ENCODE measurements at regions not wholly inside any gene's neighbourhood (a gene's known extent, or its start where the extent isn't known, plus 50 kb on each side); places are given as distances from the start of the nearest gene placed in this dataset.

GRCh38 chr12:113559466-113559865, 87.8 kb upstream of the LHX5 start:
- Histone ChIP-seq H2AFZ (ENCODE audit: low read length) (no peak overlapping the region), H3K9me2 (replicated peaks; ENCODE audit: insufficient read depth, low read length) (no peaks in the 10 kb centered on the region), H3K27ac (ENCODE audit: low read length) (no peak overlapping the region), H3K79me2 (ENCODE audit: low read length) (no peaks in the 10 kb centered on the region), H3K4me1 (ENCODE audit: low read length) (no peaks in the 10 kb centered on the region), H3K27me3 (ENCODE audit: low read length) (no peaks in the 10 kb centered on the region), H3K36me3 (ENCODE audit: insufficient read depth, low read length) (no peaks in the 10 kb centered on the region), H4K20me1 (ENCODE audit: insufficient read depth, low read depth, low read length) (no peaks in the 10 kb centered on the region), H3K9me3 (ENCODE audit: low read length) (no peaks in the 10 kb centered on the region), H3K9ac (ENCODE audit: low read length) (no peak overlapping the region), H3K4me3 (ENCODE audit: low read length) (no peak overlapping the region), H3K4me2 (ENCODE audit: low read depth, low read length, poor library complexity, severe bottlenecking) (no peak overlapping the region)
- DNase-seq, result no peak

- Histone ChIP-seq H3K9ac (ENCODE audit: low read length) (no peak overlapping the region), H3K4me1 (ENCODE audit: low read length) (no peaks in the 10 kb centered on the region), H3K27me3 (ENCODE audit: low read length) (no peaks in the 10 kb centered on the region), H3K4me2 (ENCODE audit: low read depth, low read length, poor library complexity, severe bottlenecking) (no peak overlapping the region), H3K79me2 (ENCODE audit: low read length) (no peaks in the 10 kb centered on the region), H4K20me1 (ENCODE audit: insufficient read depth, low read depth, low read length) (no peaks in the 10 kb centered on the region), H3K36me3 (ENCODE audit: insufficient read depth, low read length) (no peaks in the 10 kb centered on the region), H3K27ac (ENCODE audit: low read length) (no peak overlapping the region), H3K9me3 (ENCODE audit: low read length) (no peaks in the 10 kb centered on the region), H2AFZ (ENCODE audit: low read length) (no peak overlapping the region), H3K4me3 (ENCODE audit: low read length) (no peak overlapping the region), H3K9me2 (replicated peaks; ENCODE audit: insufficient read depth, low read length) (no peaks in the 10 kb centered on the region)
- DNase-seq, result no peak
Observed at GRCh38 chr12:113555226-113555625, 83.6 kb upstream of the LHX5 start.

- Histone ChIP-seq H3K27ac (ENCODE audit: low read length) (no peak overlapping the region), H3K9ac (ENCODE audit: low read length) (no peak overlapping the region), H3K4me2 (ENCODE audit: low read depth, low read length, poor library complexity, severe bottlenecking) (no peak overlapping the region), H3K9me2 (replicated peaks; ENCODE audit: insufficient read depth, low read length) (no peaks in the 10 kb centered on the region), H3K79me2 (ENCODE audit: low read length) (no peaks in the 10 kb centered on the region), H3K4me1 (ENCODE audit: low read length) (no peaks in the 10 kb centered on the region), H3K4me3 (ENCODE audit: low read length) (no peak overlapping the region), H4K20me1 (ENCODE audit: insufficient read depth, low read depth, low read length) (no peaks in the 10 kb centered on the region), H3K36me3 (ENCODE audit: insufficient read depth, low read length) (no peaks in the 10 kb centered on the region), H3K27me3 (ENCODE audit: low read length) (no peaks in the 10 kb centered on the region), H2AFZ (ENCODE audit: low read length) (no peak overlapping the region), H3K9me3 (ENCODE audit: low read length) (no peaks in the 10 kb centered on the region)
- DNase-seq, result no peak
Observed at GRCh38 chr12:113552760-113553159, 81.1 kb upstream of the LHX5 start.

GRCh38 chr12:113551563-113551962, 79.9 kb upstream of the LHX5 start:
- Histone ChIP-seq H3K4me3 (ENCODE audit: low read length) (no peak overlapping the region), H3K27ac (ENCODE audit: low read length) (no peak overlapping the region), H3K27me3 (ENCODE audit: low read length) (no peaks in the 10 kb centered on the region), H3K9me3 (ENCODE audit: low read length) (no peaks in the 10 kb centered on the region), H3K79me2 (ENCODE audit: low read length) (no peaks in the 10 kb centered on the region), H3K4me1 (ENCODE audit: low read length) (no peaks in the 10 kb centered on the region), H3K36me3 (ENCODE audit: insufficient read depth, low read length) (no peaks in the 10 kb centered on the region), H3K4me2 (ENCODE audit: low read depth, low read length, poor library complexity, severe bottlenecking) (no peak overlapping the region), H2AFZ (ENCODE audit: low read length) (no peak overlapping the region), H3K9me2 (replicated peaks; ENCODE audit: insufficient read depth, low read length) (no peaks in the 10 kb centered on the region), H3K9ac (ENCODE audit: low read length) (no peak overlapping the region), H4K20me1 (ENCODE audit: insufficient read depth, low read depth, low read length) (no peaks in the 10 kb centered on the region)
- DNase-seq, result no peak

- Histone ChIP-seq H3K79me2 (ENCODE audit: low read length) (no peaks in the 10 kb centered on the region), H3K4me2 (ENCODE audit: low read depth, low read length, poor library complexity, severe bottlenecking) (no peak overlapping the region), H3K27me3 (ENCODE audit: low read length) (no peaks in the 10 kb centered on the region), H3K36me3 (ENCODE audit: insufficient read depth, low read length) (no peaks in the 10 kb centered on the region), H3K9me3 (ENCODE audit: low read length) (no peaks in the 10 kb centered on the region), H3K9me2 (replicated peaks; ENCODE audit: insufficient read depth, low read length) (no peaks in the 10 kb centered on the region), H3K9ac (ENCODE audit: low read length) (no peak overlapping the region), H3K4me3 (ENCODE audit: low read length) (no peak overlapping the region), H4K20me1 (ENCODE audit: insufficient read depth, low read depth, low read length) (no peaks in the 10 kb centered on the region), H3K4me1 (ENCODE audit: low read length) (no peaks in the 10 kb centered on the region), H3K27ac (ENCODE audit: low read length) (no peak overlapping the region), H2AFZ (ENCODE audit: low read length) (no peak overlapping the region)
- no peak for DNase-seq
Observed at GRCh38 chr12:113548467-113548866, 76.8 kb upstream of the LHX5 start.

GRCh38 chr12:113546916-113547863, 75.5 kb upstream of the LHX5 start:
- H3K9me3 ChIP-seq (ENCODE audit: low read length), result no peaks in the 10 kb centered on the region
- no peaks in the 10 kb centered on the region for H3K27me3 ChIP-seq (ENCODE audit: low read length)
- H3K4me3 ChIP-seq (ENCODE audit: low read length), result no peak overlapping the region
- H3K79me2 ChIP-seq (ENCODE audit: low read length), result no peaks in the 10 kb centered on the region
- DNase-seq, result no peak
- H3K4me2 ChIP-seq (ENCODE audit: low read depth, low read length, poor library complexity, severe bottlenecking), result no peak overlapping the region
- no peak overlapping the region for H3K27ac ChIP-seq (ENCODE audit: low read length)
- H3K9ac ChIP-seq (ENCODE audit: low read length), result no peak overlapping the region
- H3K4me1 ChIP-seq (ENCODE audit: low read length), result no peaks in the 10 kb centered on the region
- no peaks in the 10 kb centered on the region for H4K20me1 ChIP-seq (ENCODE audit: insufficient read depth, low read depth, low read length)
- H2AFZ ChIP-seq (ENCODE audit: low read length), result no peak overlapping the region
- no peaks in the 10 kb centered on the region for H3K9me2 ChIP-seq (replicated peaks; ENCODE audit: insufficient read depth, low read length)
- H3K36me3 ChIP-seq (ENCODE audit: insufficient read depth, low read length), result no peaks in the 10 kb centered on the region

GRCh38 chr12:113537751-113538087, 66.0 kb upstream of the LHX5 start:
- H2AFZ ChIP-seq (ENCODE audit: low read length), result no peak overlapping the region
- no peak overlapping the region for H3K4me2 ChIP-seq (ENCODE audit: low read depth, low read length, poor library complexity, severe bottlenecking)
- H3K27me3 ChIP-seq (ENCODE audit: low read length), result no peaks in the 10 kb centered on the region
- H3K9ac ChIP-seq (ENCODE audit: low read length), result no peak overlapping the region
- no peaks in the 10 kb centered on the region for H3K9me2 ChIP-seq (replicated peaks; ENCODE audit: insufficient read depth, low read length)
- H3K36me3 ChIP-seq (ENCODE audit: insufficient read depth, low read length), result no peaks in the 10 kb centered on the region
- no peak for DNase-seq
- no peak overlapping the region for H3K27ac ChIP-seq (ENCODE audit: low read length)
- no peaks in the 10 kb centered on the region for H3K4me1 ChIP-seq (ENCODE audit: low read length)
- H4K20me1 ChIP-seq (ENCODE audit: insufficient read depth, low read depth, low read length), result no peaks in the 10 kb centered on the region
- H3K79me2 ChIP-seq (ENCODE audit: low read length), result no peaks in the 10 kb centered on the region
- H3K4me3 ChIP-seq (ENCODE audit: low read length), result no peak overlapping the region
- H3K9me3 ChIP-seq (ENCODE audit: low read length), result no peaks in the 10 kb centered on the region

GRCh38 chr12:113537046-113537750, 65.5 kb upstream of the LHX5 start:
- H3K27me3 ChIP-seq (ENCODE audit: low read length), result no peaks in the 10 kb centered on the region
- H2AFZ ChIP-seq (ENCODE audit: low read length), result no peak overlapping the region
- H3K79me2 ChIP-seq (ENCODE audit: low read length), result no peaks in the 10 kb centered on the region
- no peak for DNase-seq
- no peak overlapping the region for H3K4me2 ChIP-seq (ENCODE audit: low read depth, low read length, poor library complexity, severe bottlenecking)
- H3K27ac ChIP-seq (ENCODE audit: low read length), result no peak overlapping the region
- H3K4me1 ChIP-seq (ENCODE audit: low read length), result no peaks in the 10 kb centered on the region
- H4K20me1 ChIP-seq (ENCODE audit: insufficient read depth, low read depth, low read length), result no peaks in the 10 kb centered on the region
- no peaks in the 10 kb centered on the region for H3K9me2 ChIP-seq (replicated peaks; ENCODE audit: insufficient read depth, low read length)
- H3K9me3 ChIP-seq (ENCODE audit: low read length), result no peaks in the 10 kb centered on the region
- no peak overlapping the region for H3K9ac ChIP-seq (ENCODE audit: low read length)
- no peaks in the 10 kb centered on the region for H3K36me3 ChIP-seq (ENCODE audit: insufficient read depth, low read length)
- no peak overlapping the region for H3K4me3 ChIP-seq (ENCODE audit: low read length)
